Cardiac fibroblast (primary cell): ENCODE measurements at regions not wholly inside any gene's neighbourhood (a gene's known extent, or its start where the extent isn't known, plus 50 kb on each side); places are given as distances from the start of the nearest gene placed in this dataset.

Source experiments
- DNase-seq, 2 donors: peaks; one replicate each; pipeline versions ENCODE4 v3.0.0 to v3.0.0-alpha.2; 2010; ENCODE audit warnings: low read depth in 2 of 2
- H3K4me3 ChIP-seq, 2 donors: replicated peaks in 1 of 2; 1 replicate in 1 of 2; 2 replicates in 1 of 2; pipeline ENCODE4 v1.5.1; 2011; ENCODE audit warnings: low read depth in 2 of 2, low read length in 2 of 2, mild to moderate bottlenecking in 2 of 2, moderate library complexity in 1 of 2
- TF ChIP-seq, protein P1 (sequence below): IDR thresholded peaks from one replicate; pipeline ENCODE4 v1.5.1; 2011; ENCODE audit warnings: low read depth, mild to moderate bottlenecking, low read length, inconsistent platforms

- no peak overlapping the region for H3K4me3 ChIP-seq
- DNase-seq = no peak
- TF ChIP-seq, protein P1, sequence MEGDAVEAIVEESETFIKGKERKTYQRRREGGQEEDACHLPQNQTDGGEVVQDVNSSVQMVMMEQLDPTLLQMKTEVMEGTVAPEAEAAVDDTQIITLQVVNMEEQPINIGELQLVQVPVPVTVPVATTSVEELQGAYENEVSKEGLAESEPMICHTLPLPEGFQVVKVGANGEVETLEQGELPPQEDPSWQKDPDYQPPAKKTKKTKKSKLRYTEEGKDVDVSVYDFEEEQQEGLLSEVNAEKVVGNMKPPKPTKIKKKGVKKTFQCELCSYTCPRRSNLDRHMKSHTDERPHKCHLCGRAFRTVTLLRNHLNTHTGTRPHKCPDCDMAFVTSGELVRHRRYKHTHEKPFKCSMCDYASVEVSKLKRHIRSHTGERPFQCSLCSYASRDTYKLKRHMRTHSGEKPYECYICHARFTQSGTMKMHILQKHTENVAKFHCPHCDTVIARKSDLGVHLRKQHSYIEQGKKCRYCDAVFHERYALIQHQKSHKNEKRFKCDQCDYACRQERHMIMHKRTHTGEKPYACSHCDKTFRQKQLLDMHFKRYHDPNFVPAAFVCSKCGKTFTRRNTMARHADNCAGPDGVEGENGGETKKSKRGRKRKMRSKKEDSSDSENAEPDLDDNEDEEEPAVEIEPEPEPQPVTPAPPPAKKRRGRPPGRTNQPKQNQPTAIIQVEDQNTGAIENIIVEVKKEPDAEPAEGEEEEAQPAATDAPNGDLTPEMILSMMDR = no peak
These were observed 369.8 kb downstream of the NPHP4 start for GRCh38 chr1:5622412-5622811.

GRCh38 chr1:5621692-5622091 is 370.5 kb downstream of the NPHP4 start:
- TF ChIP-seq, protein P1 = no peak
- H3K4me3 ChIP-seq = no peak overlapping the region
- no peak for DNase-seq

DNA sequence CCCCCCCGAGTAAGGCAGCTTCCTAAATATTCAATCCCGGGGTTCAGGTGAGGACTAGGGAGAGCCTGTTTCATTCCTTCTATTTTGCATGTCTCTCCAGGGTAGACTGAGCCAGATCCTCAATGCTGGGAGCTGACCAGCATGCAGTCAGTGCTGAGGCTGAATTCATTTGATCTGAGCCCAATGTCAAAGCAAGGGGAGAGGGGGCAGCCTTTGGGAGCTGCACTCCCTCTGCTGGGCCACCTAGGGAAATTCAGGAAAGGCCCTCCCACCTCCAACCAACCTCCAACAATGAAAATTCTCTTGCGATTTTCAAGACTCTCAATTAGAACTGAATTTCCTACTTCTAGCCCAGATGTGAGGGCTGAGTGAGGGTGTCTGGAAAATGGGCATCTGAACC is 371.2 kb downstream of the NPHP4 start:
- DNase-seq = no peak
- no peak overlapping the region for H3K4me3 ChIP-seq
- TF ChIP-seq, protein P1 = no peak

- DNase-seq = no peak
- TF ChIP-seq, protein P1 = no peak
- no peak overlapping the region for H3K4me3 ChIP-seq
These were observed 371.8 kb downstream of the NPHP4 start for GRCh38 chr1:5620418-5620817.

DNA sequence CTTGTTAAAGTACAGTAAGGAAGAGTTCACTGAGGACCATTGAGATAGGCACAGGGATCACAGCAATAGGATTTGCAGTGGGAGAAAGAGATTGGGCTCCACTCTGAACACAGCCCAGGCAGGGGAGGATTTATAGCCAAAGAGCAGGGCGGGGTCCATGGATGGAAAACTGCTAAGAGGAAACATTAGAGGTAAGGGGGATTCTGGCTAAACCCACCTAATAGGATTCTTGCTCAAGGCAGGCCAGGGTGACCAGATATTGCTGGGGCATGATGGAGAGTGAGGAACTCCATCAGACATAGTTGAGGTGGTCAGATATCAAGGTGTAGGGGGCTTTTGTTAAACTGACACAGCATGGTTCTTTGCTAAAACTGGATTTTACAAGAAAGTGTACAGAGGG is 372.8 kb downstream of the NPHP4 start:
- DNase-seq = no peak
- TF ChIP-seq, protein P1 = no peak
- no peak overlapping the region for H3K4me3 ChIP-seq

DNA sequence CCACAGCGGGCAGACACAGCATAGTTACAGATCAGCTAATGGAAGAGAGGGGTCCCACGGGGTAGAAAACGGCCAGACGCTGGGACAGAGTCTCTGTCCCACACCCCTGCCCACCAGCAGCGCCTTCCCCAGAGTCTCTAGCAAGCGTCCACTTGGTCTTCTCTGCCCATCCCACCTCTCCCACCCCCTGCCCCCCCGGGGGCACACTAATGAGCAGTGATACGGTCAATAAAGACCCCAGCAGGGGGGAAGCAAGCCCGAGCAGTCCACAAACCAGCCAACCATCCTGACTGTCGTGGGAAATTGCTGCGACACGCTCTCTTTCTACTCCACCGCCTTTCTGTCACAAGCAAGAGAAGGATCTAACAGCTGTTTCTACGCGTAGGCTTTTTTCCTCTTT is 374.7 kb downstream of the NPHP4 start:
- TF ChIP-seq, protein P1 = no peak
- no peak for DNase-seq
- no peak overlapping the region for H3K4me3 ChIP-seq

DNA sequence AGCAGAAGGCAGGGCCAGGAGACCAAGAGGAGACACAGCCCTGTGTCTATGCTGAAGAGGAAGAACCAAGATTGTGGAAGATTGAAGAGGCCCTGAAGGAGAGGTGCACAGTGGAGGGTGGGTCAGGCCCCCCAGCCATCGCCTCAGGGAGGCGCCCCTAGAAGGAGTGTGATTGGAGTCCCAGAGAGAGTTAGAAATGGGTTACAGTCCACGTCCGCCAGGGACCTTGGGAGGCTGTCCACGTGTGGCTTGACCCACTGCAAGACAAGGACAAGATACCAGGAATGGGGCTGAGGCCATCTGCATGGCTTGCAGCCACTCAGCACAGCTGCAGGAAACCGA is 375.1 kb downstream of the NPHP4 start:
- no peak overlapping the region for H3K4me3 ChIP-seq
- DNase-seq = no peak
- TF ChIP-seq, protein P1 = no peak
